Astrocyte of the spinal cord (primary cell): ENCODE measurements at regions not wholly inside any gene's neighbourhood (a gene's known extent, or its start where the extent isn't known, plus 50 kb on each side); places are given as distances from the start of the nearest gene placed in this dataset.

Experiments used
- DNase-seq: peaks from one replicate; pipeline ENCODE4 v3.0.0; 2011; ENCODE audit warnings: low read depth, low spot score
- H3K4me3 ChIP-seq: 2 replicates; pipeline ENCODE4 v1.5.1; 2011; ENCODE audit warnings: low read depth, mild to moderate bottlenecking, low read length, moderate library complexity
- in situ Hi-C: cut with HindIII; loops from 2 replicates; pipeline ENCODE4 v1.10.0; 2017; ENCODE audit warnings: low sequenced_read_pairs
- TF ChIP-seq, protein P1 (sequence below): IDR thresholded peaks from 2 replicates; pipeline ENCODE4 v1.5.1; 2012; ENCODE audit warnings: low read depth, mild to moderate bottlenecking, low read length, inconsistent platforms

DNA sequence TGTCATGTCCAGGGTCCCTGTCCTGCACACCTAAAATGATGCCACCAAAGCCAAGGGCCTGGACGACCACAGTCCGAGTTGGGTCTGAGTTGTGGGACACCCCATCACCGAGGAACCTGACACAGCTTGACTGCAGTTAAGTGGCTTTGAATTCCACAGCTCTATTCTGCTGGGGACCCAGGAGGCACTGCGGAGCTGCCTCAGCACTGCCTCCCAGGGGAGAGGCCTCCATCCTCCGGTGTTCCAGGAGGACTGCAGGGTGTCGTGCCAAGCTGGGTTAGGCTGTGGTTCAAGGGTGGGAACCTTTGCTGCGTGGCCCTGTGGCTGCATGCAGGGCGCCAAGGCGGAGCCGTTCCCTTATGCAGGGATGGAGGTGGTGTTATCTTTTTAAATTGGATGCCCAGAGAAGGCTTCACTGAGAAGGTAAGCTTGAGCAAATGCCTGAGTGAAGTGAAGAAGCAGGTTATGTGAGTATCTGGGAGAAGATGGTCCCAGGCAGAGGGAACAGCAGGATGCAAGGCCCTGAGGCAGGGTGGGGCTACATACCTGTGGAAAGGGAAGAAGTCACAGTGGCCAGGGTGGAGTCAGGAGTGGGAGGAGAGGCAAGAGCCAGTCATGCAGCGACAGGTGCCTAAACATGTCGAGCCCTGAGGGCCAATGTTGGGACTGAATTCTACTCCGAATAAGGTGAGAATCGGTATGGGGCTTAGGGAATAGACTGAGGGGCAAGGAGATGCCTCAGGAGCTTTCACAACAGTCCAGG lies 144.8 kb downstream of the TPRA1 start:
- in situ Hi-C loops, result no loop called here
- no peak overlapping the region for H3K4me3 ChIP-seq
- DNase-seq, result no peak

DNA sequence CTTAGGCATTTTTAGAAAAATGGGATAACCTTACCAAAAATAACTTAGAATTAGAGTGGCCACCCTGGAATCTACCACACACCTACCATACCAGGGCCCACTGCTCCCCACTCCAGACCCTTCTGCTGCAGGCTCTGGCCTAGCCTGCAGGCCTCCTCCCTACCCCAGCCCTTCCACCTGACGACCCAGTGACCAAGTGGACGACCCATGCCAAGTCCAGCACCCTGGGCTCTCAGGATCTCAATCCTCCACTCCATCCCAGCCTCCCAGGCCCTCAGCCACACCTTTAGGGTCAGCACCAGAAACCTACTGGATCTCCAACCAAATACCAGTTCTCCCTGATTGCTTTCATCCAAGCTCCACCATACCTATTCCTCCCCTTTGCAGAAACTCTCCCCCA lies 145.8 kb downstream of the TPRA1 start:
- no peak overlapping the region for H3K4me3 ChIP-seq
- in situ Hi-C loops, result no loop called here
- DNase-seq, result no peak
- TF ChIP-seq, protein P1, sequence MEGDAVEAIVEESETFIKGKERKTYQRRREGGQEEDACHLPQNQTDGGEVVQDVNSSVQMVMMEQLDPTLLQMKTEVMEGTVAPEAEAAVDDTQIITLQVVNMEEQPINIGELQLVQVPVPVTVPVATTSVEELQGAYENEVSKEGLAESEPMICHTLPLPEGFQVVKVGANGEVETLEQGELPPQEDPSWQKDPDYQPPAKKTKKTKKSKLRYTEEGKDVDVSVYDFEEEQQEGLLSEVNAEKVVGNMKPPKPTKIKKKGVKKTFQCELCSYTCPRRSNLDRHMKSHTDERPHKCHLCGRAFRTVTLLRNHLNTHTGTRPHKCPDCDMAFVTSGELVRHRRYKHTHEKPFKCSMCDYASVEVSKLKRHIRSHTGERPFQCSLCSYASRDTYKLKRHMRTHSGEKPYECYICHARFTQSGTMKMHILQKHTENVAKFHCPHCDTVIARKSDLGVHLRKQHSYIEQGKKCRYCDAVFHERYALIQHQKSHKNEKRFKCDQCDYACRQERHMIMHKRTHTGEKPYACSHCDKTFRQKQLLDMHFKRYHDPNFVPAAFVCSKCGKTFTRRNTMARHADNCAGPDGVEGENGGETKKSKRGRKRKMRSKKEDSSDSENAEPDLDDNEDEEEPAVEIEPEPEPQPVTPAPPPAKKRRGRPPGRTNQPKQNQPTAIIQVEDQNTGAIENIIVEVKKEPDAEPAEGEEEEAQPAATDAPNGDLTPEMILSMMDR, result no peak

More for the DNA sequence above, 144.8 kb downstream of the TPRA1 start:
- TF ChIP-seq, protein P1, result no peak

- no peak for DNase-seq
- H3K4me3 ChIP-seq, result no peak overlapping the region
- TF ChIP-seq, protein P1, result no peak
- in situ Hi-C loops, result no loop called here
These were observed 146.8 kb downstream of the TPRA1 start for GRCh38 chr3:127443581-127444375.

GRCh38 chr3:127442506-127442905 lies 148.0 kb downstream of the TPRA1 start:
- TF ChIP-seq, protein P1, result no peak
- DNase-seq, result no peak
- in situ Hi-C loops, result no loop called here
- no peak overlapping the region for H3K4me3 ChIP-seq

GRCh38 chr3:127441764-127442163 lies 148.8 kb downstream of the TPRA1 start:
- DNase-seq, result no peak
- in situ Hi-C loops, result no loop called here
- TF ChIP-seq, protein P1, result no peak
- no peak overlapping the region for H3K4me3 ChIP-seq

DNA sequence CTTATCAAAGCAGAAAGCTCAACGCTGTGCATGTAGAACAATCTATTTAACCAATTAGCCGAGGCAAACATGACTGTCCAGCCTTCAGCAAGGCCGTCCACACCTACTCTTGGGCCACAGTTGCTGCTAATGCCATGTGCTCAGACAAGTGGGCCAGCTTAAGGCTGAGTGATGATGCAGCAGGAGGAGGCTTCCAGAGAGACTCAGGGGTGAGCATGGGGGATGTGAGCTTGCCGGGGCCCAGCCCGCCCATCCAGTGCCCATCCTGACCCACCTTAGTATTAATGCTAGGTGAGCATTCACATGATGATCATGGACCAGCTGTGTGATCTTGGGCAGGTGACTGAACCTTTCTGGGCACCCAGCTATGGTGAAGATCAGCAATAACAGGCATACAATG lies 150.1 kb downstream of the TPRA1 start:
- TF ChIP-seq, protein P1, result no peak
- in situ Hi-C loops, result no loop called here
- no peak overlapping the region for H3K4me3 ChIP-seq
- no peak for DNase-seq
